Activated CD8-positive, alpha-beta T cell treated with anti-CD3 and anti-CD28 coated beads for 36 hours (primary cell): ENCODE measurements at regions not wholly inside any gene's neighbourhood (a gene's known extent, or its start where the extent isn't known, plus 50 kb on each side); places are given as distances from the start of the nearest gene placed in this dataset.

Experiments used
- ATAC-seq: fragments of 200-7000 bp; cut with Tn5 transposase; one replicate; pipeline ENCODE4 v1.10.0; 2021; ENCODE audit warnings: mild to moderate bottlenecking, moderate library complexity
- CTCF ChIA-PET: fragments of 350-600 bp; sonication (Branson Sonifier 250); formaldehyde crosslinking; loops from one replicate; lab custom pipeline; 2021; ENCODE audit warnings: antibody characterized with exemption; lab: Charles Lee
- POLR2A ChIA-PET: fragments of 350-600 bp; sonication (Branson Sonifier 250); formaldehyde crosslinking; loops from one replicate; lab custom pipeline; 2021; ENCODE audit warnings: antibody characterized with exemption; lab: Charles Lee
- DNase-seq: peaks from one replicate; pipeline ENCODE4 v3.0.0-alpha.2; 2020
- H3K27ac Mint-ChIP-seq: one replicate; pipeline ENCODE4 v1.8.0; 2021; ENCODE audit warnings: mild to moderate bottlenecking, mixed read lengths
- H3K27me3 Mint-ChIP-seq: one replicate; pipeline ENCODE4 v1.8.0; 2021; ENCODE audit warnings: mixed read lengths
- H3K36me3 Mint-ChIP-seq: one replicate; pipeline ENCODE4 v1.8.0; 2021; ENCODE audit warnings: low read depth, mixed read lengths
- H3K4me1 Mint-ChIP-seq: one replicate; pipeline ENCODE4 v1.8.0; 2021; ENCODE audit warnings: low read depth, mixed read lengths
- H3K4me3 Mint-ChIP-seq: one replicate; pipeline ENCODE4 v1.8.0; 2021; ENCODE audit warnings: mild to moderate bottlenecking, moderate library complexity, mixed read lengths
- H3K9me3 Mint-ChIP-seq: one replicate; pipeline ENCODE4 v1.8.0; 2021; ENCODE audit warnings: mixed read lengths
- intact Hi-C: fragments of 100-400 bp; cut with micrococcal nuclease; formaldehyde crosslinking; loops from one replicate; pipeline ENCODE4 v1.10.0; 2022
- TF ChIP-seq, protein P1 (sequence below): fragments of 200-600 bp; IDR thresholded peaks from one replicate; pipeline ENCODE4 v1.8.0; 2022; ENCODE audit warnings: antibody characterized with exemption, mild to moderate bottlenecking

DNA sequence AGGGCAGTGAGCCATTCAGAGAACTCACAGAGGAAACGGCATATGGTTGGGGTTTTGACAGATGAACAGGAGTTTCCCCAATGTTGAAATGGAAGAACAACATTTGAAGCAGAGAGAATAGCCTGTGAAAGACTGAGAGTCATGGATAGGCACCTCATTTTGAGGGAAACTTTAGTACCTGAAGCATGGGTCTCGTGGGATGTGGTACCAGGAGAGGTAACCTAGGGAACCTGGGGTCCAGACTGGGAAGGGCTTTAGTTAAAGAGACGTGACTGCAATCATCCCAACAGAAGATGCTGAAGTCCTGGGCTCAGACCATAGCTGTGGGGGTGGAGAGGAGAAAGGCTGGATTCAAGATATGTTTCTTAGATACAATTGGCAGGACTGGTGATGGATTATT, 137.8 kb upstream of the CCL2 start:
- CTCF ChIA-PET, result no interaction called here
- Mint-ChIP-seq H3K36me3 (no peaks in the 10 kb centered on the region), H3K4me3 (no peak overlapping the region), H3K9me3 (no peaks in the 10 kb centered on the region), H3K4me1 (no peaks in the 10 kb centered on the region), H3K27ac (no peak overlapping the region), H3K27me3 (peaks cover 31% of the 10 kb centered on the region)
- POLR2A ChIA-PET, result no interaction called here
- DNase-seq (no peak), ATAC-seq (no peak)
- intact Hi-C loops, result no loop called here
- TF ChIP-seq, protein P1, sequence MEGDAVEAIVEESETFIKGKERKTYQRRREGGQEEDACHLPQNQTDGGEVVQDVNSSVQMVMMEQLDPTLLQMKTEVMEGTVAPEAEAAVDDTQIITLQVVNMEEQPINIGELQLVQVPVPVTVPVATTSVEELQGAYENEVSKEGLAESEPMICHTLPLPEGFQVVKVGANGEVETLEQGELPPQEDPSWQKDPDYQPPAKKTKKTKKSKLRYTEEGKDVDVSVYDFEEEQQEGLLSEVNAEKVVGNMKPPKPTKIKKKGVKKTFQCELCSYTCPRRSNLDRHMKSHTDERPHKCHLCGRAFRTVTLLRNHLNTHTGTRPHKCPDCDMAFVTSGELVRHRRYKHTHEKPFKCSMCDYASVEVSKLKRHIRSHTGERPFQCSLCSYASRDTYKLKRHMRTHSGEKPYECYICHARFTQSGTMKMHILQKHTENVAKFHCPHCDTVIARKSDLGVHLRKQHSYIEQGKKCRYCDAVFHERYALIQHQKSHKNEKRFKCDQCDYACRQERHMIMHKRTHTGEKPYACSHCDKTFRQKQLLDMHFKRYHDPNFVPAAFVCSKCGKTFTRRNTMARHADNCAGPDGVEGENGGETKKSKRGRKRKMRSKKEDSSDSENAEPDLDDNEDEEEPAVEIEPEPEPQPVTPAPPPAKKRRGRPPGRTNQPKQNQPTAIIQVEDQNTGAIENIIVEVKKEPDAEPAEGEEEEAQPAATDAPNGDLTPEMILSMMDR, result no peak

DNA sequence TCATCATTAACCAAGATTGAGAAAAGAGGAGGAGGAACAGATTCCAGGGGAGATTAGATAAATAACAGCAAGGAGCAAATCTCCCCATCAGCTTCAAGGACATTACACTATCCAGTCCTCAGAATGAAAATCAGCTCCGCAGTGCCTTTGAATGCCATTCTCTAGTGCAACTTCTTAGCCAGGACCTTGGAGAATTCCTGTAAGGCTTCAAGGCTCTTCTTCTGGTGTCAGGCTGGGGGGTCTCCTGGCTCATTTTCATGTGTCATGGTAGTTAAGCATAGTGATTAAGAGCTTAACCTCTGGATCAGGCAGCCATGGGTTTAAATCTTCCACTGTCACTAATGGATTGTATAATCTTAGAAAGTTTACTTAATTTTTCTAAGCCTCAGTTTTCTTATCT, 137.3 kb upstream of the CCL2 start:
- Mint-ChIP-seq H3K4me3 (no peak overlapping the region), H3K9me3 (no peaks in the 10 kb centered on the region), H3K27me3 (peaks cover 26% of the 10 kb centered on the region), H3K27ac (no peak overlapping the region), H3K36me3 (no peaks in the 10 kb centered on the region), H3K4me1 (no peaks in the 10 kb centered on the region)
- ChIA-PET CTCF (no interaction called here), POLR2A (no interaction called here)
- TF ChIP-seq, protein P1, result no peak
- no peak for ATAC-seq
- intact Hi-C loops, result no loop called here
- DNase-seq, result no peak

DNA sequence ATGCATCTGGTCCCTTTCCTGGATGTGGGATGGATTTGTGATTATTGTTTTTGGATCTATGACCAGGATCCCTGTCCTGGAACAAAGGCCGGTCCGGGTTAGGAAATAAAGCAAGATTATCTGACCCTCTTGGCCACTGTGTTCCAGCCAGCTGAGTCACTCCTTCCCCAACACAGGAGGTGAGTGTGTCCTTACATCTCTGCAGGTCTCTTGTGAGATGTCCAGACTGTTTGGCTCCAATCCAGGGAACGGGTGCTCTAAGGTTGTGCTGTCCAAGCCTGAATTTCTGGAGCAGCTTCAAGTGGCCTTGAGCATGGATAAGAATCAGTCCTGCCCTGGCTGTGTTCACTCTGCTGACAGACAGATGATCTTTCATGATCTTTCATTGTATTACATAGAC, 136.5 kb upstream of the CCL2 start:
- no peaks in the 10 kb centered on the region for H3K9me3 Mint-ChIP-seq
- TF ChIP-seq, protein P1, result no peak
- intact Hi-C loops, result no loop called here
- no peaks in the 10 kb centered on the region for H3K4me1 Mint-ChIP-seq
- H3K27ac Mint-ChIP-seq, result no peak overlapping the region
- no peaks in the 10 kb centered on the region for H3K36me3 Mint-ChIP-seq
- no peak overlapping the region for H3K4me3 Mint-ChIP-seq
- DNase-seq (no peak), ATAC-seq (no peak)
- CTCF ChIA-PET, result no interaction called here
- H3K27me3 Mint-ChIP-seq, result peaks cover 22% of the 10 kb centered on the region
- POLR2A ChIA-PET, result no interaction called here

DNA sequence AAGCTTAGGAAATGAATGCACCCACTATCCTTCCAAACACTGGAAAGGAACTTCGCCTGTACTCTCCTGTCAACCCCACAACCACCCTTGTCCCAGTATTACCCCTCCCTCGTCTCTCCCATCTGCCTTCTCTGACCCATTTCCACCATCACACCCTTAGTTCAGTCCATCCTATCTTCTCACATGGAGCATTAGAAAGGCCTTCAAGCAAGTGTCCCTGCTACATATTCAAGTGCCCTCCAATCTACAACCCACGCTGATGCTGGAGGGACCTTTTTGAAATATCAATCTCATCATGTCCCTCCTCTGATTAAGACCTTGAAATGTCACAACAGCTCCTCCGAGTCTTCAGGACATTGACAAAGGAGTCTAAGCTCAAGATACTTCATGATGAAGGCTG, 133.8 kb upstream of the CCL2 start:
- intact Hi-C loops, result no loop called here
- H3K4me3 Mint-ChIP-seq, result no peak overlapping the region
- H3K9me3 Mint-ChIP-seq, result no peaks in the 10 kb centered on the region
- ChIA-PET CTCF (no interaction called here), POLR2A (no interaction called here)
- H3K36me3 Mint-ChIP-seq, result no peaks in the 10 kb centered on the region
- ATAC-seq (no peak), DNase-seq (no peak)
- TF ChIP-seq, protein P1, result no peak
- peaks cover 22% of the 10 kb centered on the region for H3K27me3 Mint-ChIP-seq
- H3K4me1 Mint-ChIP-seq, result no peaks in the 10 kb centered on the region
- H3K27ac Mint-ChIP-seq, result no peak overlapping the region

DNA sequence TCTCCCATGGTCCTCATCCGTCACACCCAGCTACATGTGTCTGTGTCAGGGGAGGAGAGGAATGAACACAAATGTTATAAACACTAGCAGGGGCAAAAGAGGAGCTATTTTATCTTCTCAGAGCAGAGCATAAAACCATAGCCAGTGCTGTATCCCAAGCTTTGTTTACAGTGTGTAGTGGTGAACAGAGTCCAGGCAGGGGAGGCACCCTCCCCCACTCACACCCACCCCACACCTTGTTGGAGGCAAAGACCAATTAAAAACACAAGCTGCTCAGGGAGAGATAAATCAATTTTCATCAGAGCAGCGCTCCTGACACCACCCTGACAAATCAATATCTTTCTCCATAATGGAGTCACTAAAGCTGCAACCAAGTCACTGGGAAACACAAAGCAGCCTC, 132.6 kb upstream of the CCL2 start:
- CTCF ChIA-PET, result interaction anchor here (1.1 kb wide), 1 partner anchor 240 kb away, joined by 3 read pairs; no protein-coding TSS in a partner anchor
- POLR2A ChIA-PET, result interaction anchor here (0.6 kb wide), 1 partner anchor 752 kb away, joined by 3 read pairs; no protein-coding TSS in a partner anchor
- TF ChIP-seq, protein P1, result no peak
- no peaks in the 10 kb centered on the region for H3K4me1 Mint-ChIP-seq
- DNase-seq (no peak), ATAC-seq (no peak)
- peaks cover 21% of the 10 kb centered on the region for H3K27me3 Mint-ChIP-seq
- intact Hi-C loops, result no loop called here
- no peak overlapping the region for H3K27ac Mint-ChIP-seq
- no peaks in the 10 kb centered on the region for H3K36me3 Mint-ChIP-seq
- H3K9me3 Mint-ChIP-seq, result no peaks in the 10 kb centered on the region
- H3K4me3 Mint-ChIP-seq, result no peak overlapping the region
